Vagina (tissue), 2 donors: ENCODE measurements at regions not wholly inside any gene's neighbourhood (a gene's known extent, or its start where the extent isn't known, plus 50 kb on each side); places are given as distances from the start of the nearest gene placed in this dataset.

Experiments
- CTCF ChIP-seq, 3 experiments: fragments of 450-650 bp in 2 of 3; fragments of 200-600 bp in 1 of 3; sonication (generic) in 1 of 3; IDR thresholded peaks; one replicate each; pipeline ENCODE4 v1.5.1; 2017 to 2019; ENCODE audit warnings: antibody characterized with exemption in 3 of 3, mild to moderate bottlenecking in 2 of 3, moderate library complexity in 2 of 3
- POLR2A ChIP-seq, 2 donors: fragments of 450-650 bp; IDR thresholded peaks; one replicate each; pipeline ENCODE4 v1.6.1; 2017; ENCODE audit warnings: antibody characterized with exemption in 2 of 2, mild to moderate bottlenecking in 2 of 2, moderate library complexity in 2 of 2
- POLR2AphosphoS5 ChIP-seq, 2 donors: sonication (generic); formaldehyde crosslinking; IDR thresholded peaks; one replicate each; pipeline ENCODE4 v1.9.0; 2017; ENCODE audit warnings: antibody characterized with exemption in 2 of 2, mild to moderate bottlenecking in 2 of 2, low read depth in 1 of 2; ENCODE audit not compliant: insufficient read depth in 1 of 2

DNA sequence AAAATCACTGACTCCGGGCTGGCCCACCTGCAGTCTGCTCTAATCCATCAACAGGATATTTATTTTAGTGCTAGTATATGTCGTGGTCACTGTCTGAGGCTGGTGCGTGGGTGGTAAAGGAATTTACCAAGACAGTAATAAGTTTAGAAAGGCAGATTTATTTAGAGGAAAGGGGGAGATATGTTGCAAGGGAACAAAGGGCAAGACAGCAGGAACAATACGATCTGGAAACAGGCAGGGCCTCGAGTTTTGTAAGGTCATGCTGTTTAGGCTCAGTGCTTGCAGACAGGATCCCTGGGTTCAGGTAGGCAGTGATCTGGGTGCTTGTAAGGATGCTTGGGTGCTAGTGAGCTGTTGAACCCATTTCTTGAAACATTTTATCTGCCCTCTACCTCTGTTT lies 748.2 kb upstream of the SLITRK5 start:
- no peak for TF ChIP-seq CTCF (IDR thresholded peaks at IDR 0.05)
- no peak for TF ChIP-seq POLR2A (IDR thresholded peaks at IDR 0.05)
- TF ChIP-seq POLR2AphosphoS5 (IDR thresholded peaks at IDR 0.05; ENCODE audit: insufficient read depth in 1 of 2, low read depth in 1 of 2): no peak
